NCI-H2171 (cell line): ENCODE measurements at regions not wholly inside any gene's neighbourhood (a gene's known extent, or its start where the extent isn't known, plus 50 kb on each side); places are given as distances from the start of the nearest gene placed in this dataset.
"Not testable (repeated sequence)": the region's sequence is repeated elsewhere in the genome, so short reads cannot be mapped to it uniquely, and the experiment has no call there.

Experiments used
- DNase-seq: peaks from one replicate; lab custom pipeline; 2025; lab: John Stamatoyannopoulos, UW

GRCh38 chr3:153440311-153440710, 278.3 kb downstream of the RAP2B start:
- no peak for DNase-seq

GRCh38 chr3:153442386-153442785, 280.4 kb downstream of the RAP2B start:
- DNase-seq: no peak

GRCh38 chr3:153442799-153443487, 280.9 kb downstream of the RAP2B start:
- no peak for DNase-seq

- no peak for DNase-seq
Measured at GRCh38 chr3:153443961-153444360, 281.9 kb downstream of the RAP2B start.

- DNase-seq: no peak
Measured at GRCh38 chr3:153445817-153446216, 283.8 kb downstream of the RAP2B start.

- DNase-seq: no peak
Measured at GRCh38 chr3:153448151-153448829, 286.3 kb downstream of the RAP2B start.

GRCh38 chr3:153456833-153457545, 295.0 kb downstream of the RAP2B start:
- no peak for DNase-seq

GRCh38 chr3:153458881-153459280, 296.9 kb downstream of the RAP2B start:
- no peak for DNase-seq

GRCh38 chr3:153462545-153462944, 300.5 kb downstream of the RAP2B start:
- DNase-seq: no peak

- no peak for DNase-seq
Measured at GRCh38 chr3:153463895-153464294, 301.9 kb downstream of the RAP2B start.

GRCh38 chr3:153469162-153469561, 307.1 kb downstream of the RAP2B start:
- no peak for DNase-seq

GRCh38 chr3:153484842-153485241, 322.8 kb downstream of the RAP2B start:
- no peak for DNase-seq

GRCh38 chr3:153495422-153495821, 333.4 kb downstream of the RAP2B start:
- DNase-seq: no peak

GRCh38 chr3:153502682-153503081, 340.7 kb downstream of the RAP2B start:
- DNase-seq: no peak

GRCh38 chr3:153503873-153504272, 341.8 kb downstream of the RAP2B start:
- no peak for DNase-seq

GRCh38 chr3:153506205-153506604, 344.2 kb downstream of the RAP2B start:
- not testable (repeated sequence) for DNase-seq

GRCh38 chr3:153506686-153507085, 344.7 kb downstream of the RAP2B start:
- DNase-seq: not testable (repeated sequence)

- no peak for DNase-seq
Measured at GRCh38 chr3:153513236-153513635, 351.2 kb downstream of the RAP2B start.

- DNase-seq: no peak
Measured at GRCh38 chr3:153528473-153528872, 366.4 kb downstream of the RAP2B start.

GRCh38 chr3:153539263-153539662, 377.2 kb downstream of the RAP2B start:
- DNase-seq: no peak

- DNase-seq: no peak
Measured at GRCh38 chr3:153545471-153545870, 383.4 kb downstream of the RAP2B start.

- no peak for DNase-seq
Measured at GRCh38 chr3:153547970-153548369, 385.9 kb downstream of the RAP2B start.

GRCh38 chr3:153549686-153550085, 387.7 kb downstream of the RAP2B start:
- DNase-seq: not testable (repeated sequence)
